ENCODE measurements at regions not wholly inside any gene's neighbourhood (a gene's known extent, or its start where the extent isn't known, plus 50 kb on each side); places are given as distances from the start of the nearest gene placed in this dataset.

DNA sequence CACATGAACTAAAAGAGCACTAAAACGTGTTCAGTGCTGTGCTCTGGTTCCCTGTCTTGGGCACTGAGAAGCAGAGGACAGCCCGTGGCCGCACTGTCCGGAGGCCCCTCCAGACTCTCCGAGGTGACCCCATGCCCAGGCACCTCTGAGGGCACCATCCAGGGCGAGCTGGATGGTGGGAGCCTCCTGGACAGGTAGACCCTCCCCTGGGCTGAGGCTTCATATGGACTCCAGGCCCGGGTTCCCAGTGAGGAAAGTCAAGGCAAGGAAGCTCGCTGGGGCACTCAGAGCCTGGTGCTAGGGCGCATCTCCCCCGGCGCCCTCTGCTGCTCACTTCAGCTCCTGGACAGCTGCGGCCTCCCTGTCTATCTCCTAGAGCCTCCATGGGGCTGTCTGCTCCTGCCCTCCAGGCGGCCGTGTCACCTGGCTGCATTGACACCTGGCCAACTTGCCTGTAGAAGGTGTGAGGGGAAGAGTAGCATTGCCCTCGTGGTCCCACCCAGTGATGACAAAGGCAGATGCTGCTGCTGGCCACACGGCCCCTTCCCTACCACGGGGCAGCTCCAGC lies 178.2 kb upstream of the IRX1 start:
- H4K5ac ChIP-seq (ENCODE audit: insufficient read length, low read depth, low read length): no peak overlapping the region
- no peak overlapping the region for H2AK5ac ChIP-seq (ENCODE audit: low read depth, low read length)
- DNase-seq (ENCODE audit: low read depth in 1 of 2, low spot score in 2 of 2) (peak in 1 of 2 experiments; percentile 68), FAIRE-seq (no peak)
- H4K20me1 ChIP-seq (replicated peaks in 1 of 2; ENCODE audit: control insufficient read depth in 1 of 2, insufficient read depth in 2 of 2, low read length in 2 of 2): no peaks in the 10 kb centered on the region
- no peaks in the 10 kb centered on the region; a peak in 1 of 7 replicates for H3K27me3 ChIP-seq (replicated peaks in 1 of 4; ENCODE audit: control insufficient read depth in 3 of 4, extremely low read depth in 1 of 4, insufficient read depth in 3 of 4, low read length in 3 of 4)
- WGBS, 2 experiments (ENCODE audit: extremely low coverage in 1 of 2, insufficient coverage in 1 of 2, insufficient read length in 1 of 2, insufficient replicate concordance in 2 of 2, low coverage in 1 of 2, low lambda C conversion rate in 2 of 2, missing lambda C conversion rate in 1 of 2): 85% methylated on average over 17 of the region's 17 CpGs; no CpG with 5 or more reads in 1 of the 2 experiments
- H3K14ac ChIP-seq (ENCODE audit: insufficient read length): no peak overlapping the region
- no peaks in the 10 kb centered on the region for H3K9me3 ChIP-seq (ENCODE audit: insufficient read depth in 2 of 2, low read depth in 1 of 2, low read length in 1 of 2)
- no peak overlapping the region for H3K9ac ChIP-seq (replicated peaks in 1 of 4; ENCODE audit: extremely low read depth in 1 of 4, low read depth in 3 of 4, low read length in 3 of 4)
- H2BK5ac ChIP-seq (ENCODE audit: low read depth, low read length): no peak overlapping the region
- H4K91ac ChIP-seq (replicated peaks; ENCODE audit: insufficient read length, low read length): no peak overlapping the region
- H3K4me1 ChIP-seq (replicated peaks in 1 of 4; ENCODE audit: control insufficient read depth in 3 of 4, insufficient read depth in 4 of 4, low read length in 3 of 4): no peaks in the 10 kb centered on the region
- no peak overlapping the region for H3K56ac ChIP-seq (replicated peaks; ENCODE audit: insufficient read length, low read depth, low read length)
- H3K23me2 ChIP-seq (ENCODE audit: low read depth, low read length): no peaks in the 10 kb centered on the region; the same call in 1 of the 2 replicates
- no peaks in the 10 kb centered on the region for H3K79me1 ChIP-seq (ENCODE audit: low read depth, low read length)
- no peak overlapping the region for H3K4me2 ChIP-seq (ENCODE audit: insufficient read depth in 1 of 2, low read depth in 2 of 2, low read length in 2 of 2)
- H2BK120ac ChIP-seq (replicated peaks; ENCODE audit: low read depth, low read length): no peak overlapping the region
- ChIA-PET POLR2A (ENCODE audit: partially characterized antibody) (no interaction called here), CTCF (ENCODE audit: partially characterized antibody) (interaction anchor here (0.8 to 1.9 kb wide), 10 partner anchors 13 to 185 kb away, joined by 3 to 5 read pairs (median 3); no protein-coding TSS in a partner anchor)
- no peak overlapping the region for H3K4ac ChIP-seq (replicated peaks; ENCODE audit: insufficient read length, low read depth, low read length)
- H3K27ac ChIP-seq (ENCODE audit: low read depth, low read length): no peak overlapping the region
- H2BK15ac ChIP-seq (ENCODE audit: low read length): no peak overlapping the region
- no peaks in the 10 kb centered on the region for H3K36me3 ChIP-seq (ENCODE audit: control insufficient read depth in 2 of 4, insufficient read depth in 4 of 4, low read length in 3 of 4)
- H2AFZ ChIP-seq (ENCODE audit: low read length): no peak overlapping the region
- H2BK12ac ChIP-seq (ENCODE audit: low read depth, low read length): no peak overlapping the region
- H3K79me2 ChIP-seq (ENCODE audit: control insufficient read depth in 1 of 2, insufficient read depth in 2 of 2, low read length in 2 of 2): no peaks in the 10 kb centered on the region
- H3K23ac ChIP-seq (ENCODE audit: insufficient read length): no peak overlapping the region
- no peak overlapping the region; the same call in 1 of the 2 replicates for H3K18ac ChIP-seq (ENCODE audit: extremely low read depth, low read length)
- H4K8ac ChIP-seq (ENCODE audit: extremely low read depth, insufficient read depth, low read length): no peak overlapping the region
- no peak overlapping the region for H3K4me3 ChIP-seq (ENCODE audit: extremely low read depth in 1 of 4, insufficient read depth in 2 of 4, low read depth in 3 of 4, low read length in 4 of 4)
- no peak overlapping the region for H2BK20ac ChIP-seq (ENCODE audit: low read length)
- TF ChIP-seq JUND (IDR thresholded peaks at IDR 0.05; ENCODE audit: low read length): no peak
- TF ChIP-seq EZH2 (IDR thresholded peaks at IDR 0.05; ENCODE audit: low read depth, low read length, severe bottlenecking): no peak
- TF ChIP-seq, protein P1, sequence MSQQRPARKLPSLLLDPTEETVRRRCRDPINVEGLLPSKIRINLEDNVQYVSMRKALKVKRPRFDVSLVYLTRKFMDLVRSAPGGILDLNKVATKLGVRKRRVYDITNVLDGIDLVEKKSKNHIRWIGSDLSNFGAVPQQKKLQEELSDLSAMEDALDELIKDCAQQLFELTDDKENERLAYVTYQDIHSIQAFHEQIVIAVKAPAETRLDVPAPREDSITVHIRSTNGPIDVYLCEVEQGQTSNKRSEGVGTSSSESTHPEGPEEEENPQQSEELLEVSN (IDR thresholded peaks at IDR 0.05): peak; percentile 39; the same call in 1 of the 2 replicates
- no peak for TF ChIP-seq BRCA1 (IDR thresholded peaks at IDR 0.05; ENCODE audit: low read depth, low read length)
- TF ChIP-seq SP4 (IDR thresholded peaks at IDR 0.05; ENCODE audit: low read length): no peak
- no peak for TF ChIP-seq KDM4A (IDR thresholded peaks at IDR 0.05; ENCODE audit: low read depth, low read length, severe bottlenecking)
- TF ChIP-seq CHD1 (IDR thresholded peaks at IDR 0.05; ENCODE audit: low read depth, low read length): no peak
- TF ChIP-seq BACH1 (IDR thresholded peaks at IDR 0.05; ENCODE audit: low read length): no peak
- no peak for TF ChIP-seq TAF1 (IDR thresholded peaks at IDR 0.05; ENCODE audit: low read depth, low read length)
- TF ChIP-seq ZNF274 (IDR thresholded peaks at IDR 0.05; ENCODE audit: borderline replicate concordance, extremely low read depth, low read length): no peak
- TF ChIP-seq, protein P2, sequence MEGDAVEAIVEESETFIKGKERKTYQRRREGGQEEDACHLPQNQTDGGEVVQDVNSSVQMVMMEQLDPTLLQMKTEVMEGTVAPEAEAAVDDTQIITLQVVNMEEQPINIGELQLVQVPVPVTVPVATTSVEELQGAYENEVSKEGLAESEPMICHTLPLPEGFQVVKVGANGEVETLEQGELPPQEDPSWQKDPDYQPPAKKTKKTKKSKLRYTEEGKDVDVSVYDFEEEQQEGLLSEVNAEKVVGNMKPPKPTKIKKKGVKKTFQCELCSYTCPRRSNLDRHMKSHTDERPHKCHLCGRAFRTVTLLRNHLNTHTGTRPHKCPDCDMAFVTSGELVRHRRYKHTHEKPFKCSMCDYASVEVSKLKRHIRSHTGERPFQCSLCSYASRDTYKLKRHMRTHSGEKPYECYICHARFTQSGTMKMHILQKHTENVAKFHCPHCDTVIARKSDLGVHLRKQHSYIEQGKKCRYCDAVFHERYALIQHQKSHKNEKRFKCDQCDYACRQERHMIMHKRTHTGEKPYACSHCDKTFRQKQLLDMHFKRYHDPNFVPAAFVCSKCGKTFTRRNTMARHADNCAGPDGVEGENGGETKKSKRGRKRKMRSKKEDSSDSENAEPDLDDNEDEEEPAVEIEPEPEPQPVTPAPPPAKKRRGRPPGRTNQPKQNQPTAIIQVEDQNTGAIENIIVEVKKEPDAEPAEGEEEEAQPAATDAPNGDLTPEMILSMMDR (IDR thresholded peaks at IDR 0.05; ENCODE audit: control extremely low read depth in 1 of 3, insufficient read depth in 1 of 3, low read depth in 1 of 3, low read length in 3 of 3): peak; percentile 62 to 69 (median 66)
